GM18508 (cell line): ENCODE measurements at regions not wholly inside any gene's neighbourhood (a gene's known extent, or its start where the extent isn't known, plus 50 kb on each side); places are given as distances from the start of the nearest gene placed in this dataset.
"Not testable (repeated sequence)": the region's sequence is repeated elsewhere in the genome, so short reads cannot be mapped to it uniquely, and the experiment has no call there.

Source experiments
- ATAC-seq: cut with Tn5 transposase; IDR thresholded peaks from one replicate; pipeline ENCODE4 v1.9.1; 2021; ENCODE audit warnings: moderate number of reproducible peaks; ENCODE audit not compliant: insufficient read depth, unreplicated experiment

DNA sequence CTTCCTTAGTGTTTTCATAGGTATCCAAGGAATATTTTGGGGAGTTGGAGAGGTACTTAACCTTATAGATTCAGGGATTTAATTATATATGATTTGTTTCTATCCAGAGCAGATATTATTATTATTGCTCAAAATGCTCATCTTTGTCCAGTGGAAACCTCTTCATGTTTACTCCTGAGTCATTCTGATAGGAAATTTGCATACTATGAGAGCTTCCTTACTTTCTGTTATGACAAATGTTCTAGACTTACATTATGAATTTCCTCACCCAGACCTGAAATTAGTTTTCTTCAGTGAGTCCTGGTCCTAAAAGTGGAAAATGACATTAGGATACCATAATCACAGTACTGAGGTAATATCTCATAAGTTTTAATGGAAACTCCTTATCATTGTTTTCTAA, 57.5 kb upstream of the PLPPR5 start:
- ATAC-seq: peak; percentile 68

DNA sequence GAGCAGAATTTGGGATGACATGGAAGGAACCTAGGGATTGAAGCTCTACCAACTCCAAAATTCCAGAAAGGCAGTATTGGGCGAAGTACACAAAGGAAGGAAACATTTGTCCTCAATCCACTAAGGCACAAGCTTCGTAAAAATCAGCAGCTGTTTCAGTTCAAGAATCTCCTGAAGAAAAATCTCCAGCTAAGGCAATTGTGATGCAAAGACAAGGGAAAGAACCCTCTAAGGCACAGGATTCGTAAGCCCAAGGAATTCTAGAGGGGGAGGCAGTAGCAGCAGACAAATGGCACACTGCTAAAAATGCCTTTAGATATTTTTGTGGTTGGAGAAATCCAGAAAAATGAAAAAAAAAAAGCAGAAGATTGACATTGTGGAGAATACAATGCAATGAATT, 64.5 kb upstream of the PLPPR5 start:
- ATAC-seq: no peak

DNA sequence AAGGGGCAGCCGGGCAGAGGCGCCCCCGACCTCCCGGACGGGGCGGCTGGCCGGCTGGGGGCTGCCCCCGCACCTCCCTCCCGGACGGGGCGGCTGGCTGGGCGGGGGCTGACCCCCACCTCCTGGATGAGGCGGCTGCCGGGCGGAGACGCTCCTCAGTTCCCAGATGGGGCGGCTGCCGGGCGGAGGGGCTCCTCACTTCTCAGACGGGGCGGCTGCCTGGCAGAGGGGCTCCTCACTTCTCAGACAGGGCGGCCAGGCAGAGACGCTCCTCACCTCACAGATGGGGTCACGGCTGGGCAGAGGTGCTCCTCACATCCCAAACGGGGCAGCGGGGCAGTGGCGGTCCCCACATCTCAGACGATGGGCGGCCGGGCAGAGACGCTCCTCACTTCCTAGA, 73.9 kb upstream of the PLPPR5 start:
- not testable (repeated sequence) for ATAC-seq

DNA sequence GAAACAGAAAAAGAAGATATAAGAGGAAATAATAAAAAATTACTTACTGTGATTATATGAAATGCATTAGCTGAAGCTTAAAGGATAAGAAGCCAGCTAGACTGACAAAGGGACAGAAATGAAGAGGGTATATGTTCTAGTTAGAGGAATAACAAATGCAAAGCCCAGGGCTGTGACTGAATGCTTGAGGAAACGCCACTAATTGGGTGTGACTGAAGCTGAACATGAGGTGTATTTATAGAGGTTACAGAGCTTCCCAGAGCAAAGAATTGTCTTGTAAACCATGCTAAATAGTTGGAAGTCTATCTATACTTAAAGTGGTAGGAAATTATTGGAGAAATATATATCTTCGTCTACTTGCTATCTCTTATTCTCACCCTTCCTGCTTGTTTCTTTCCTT, 77.7 kb upstream of the PLPPR5 start:
- no peak for ATAC-seq

DNA sequence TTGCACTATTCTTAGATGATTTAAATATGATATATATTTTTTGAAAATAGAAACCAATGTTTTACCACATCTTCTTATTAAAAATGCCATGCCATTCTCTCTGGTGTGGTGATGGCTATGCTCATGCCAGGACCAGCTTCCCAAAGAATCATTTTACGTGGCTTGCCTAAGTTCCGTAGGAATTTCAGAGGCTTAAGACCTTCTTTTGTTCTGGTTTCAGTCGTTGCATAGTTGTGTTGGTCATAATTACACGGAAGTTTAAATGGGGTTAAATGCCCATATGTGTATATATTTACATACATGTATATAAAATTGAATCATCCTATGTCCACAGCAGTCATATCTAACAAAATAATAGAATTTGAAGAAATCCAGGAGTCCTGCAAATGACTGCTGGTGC, 78.7 kb upstream of the PLPPR5 start:
- no peak for ATAC-seq

DNA sequence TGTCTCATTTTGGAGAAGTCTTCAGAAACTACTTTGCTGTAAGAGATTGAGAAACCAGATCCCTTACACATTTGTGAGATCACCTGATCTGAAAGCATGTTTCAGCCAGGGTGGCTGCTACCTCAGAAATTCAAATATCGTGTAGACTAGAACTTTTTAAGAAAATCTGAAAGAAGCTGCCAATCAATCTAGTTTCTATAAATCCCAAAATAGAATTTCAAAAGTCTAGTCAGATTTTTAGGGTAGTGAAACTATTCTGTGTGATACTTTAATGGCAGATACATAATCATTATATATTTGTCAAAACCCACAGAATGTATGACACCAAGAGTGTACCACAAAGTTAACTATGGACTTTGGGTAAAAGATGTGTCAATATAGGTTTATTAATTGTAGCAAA, 79.9 kb upstream of the PLPPR5 start:
- peak; percentile 65 for ATAC-seq

DNA sequence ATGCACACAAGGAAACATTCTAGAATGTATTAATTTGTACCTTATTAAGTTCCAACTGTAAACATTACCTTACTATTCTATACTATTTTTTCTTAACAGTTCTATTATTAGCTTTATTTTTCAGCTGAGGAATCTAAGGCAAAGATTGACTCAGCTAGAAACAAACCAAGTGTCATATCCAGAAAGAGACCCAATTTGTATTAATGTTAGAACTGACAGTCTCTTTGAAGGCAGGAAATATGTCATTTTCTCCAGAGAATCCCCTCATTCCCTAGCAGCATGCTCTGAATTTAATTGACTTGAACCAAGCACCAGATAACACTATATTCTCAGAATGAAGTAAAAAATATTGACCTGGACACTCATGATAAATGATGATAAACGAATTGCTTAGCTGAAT, 81.4 kb upstream of the PLPPR5 start:
- no peak for ATAC-seq

DNA sequence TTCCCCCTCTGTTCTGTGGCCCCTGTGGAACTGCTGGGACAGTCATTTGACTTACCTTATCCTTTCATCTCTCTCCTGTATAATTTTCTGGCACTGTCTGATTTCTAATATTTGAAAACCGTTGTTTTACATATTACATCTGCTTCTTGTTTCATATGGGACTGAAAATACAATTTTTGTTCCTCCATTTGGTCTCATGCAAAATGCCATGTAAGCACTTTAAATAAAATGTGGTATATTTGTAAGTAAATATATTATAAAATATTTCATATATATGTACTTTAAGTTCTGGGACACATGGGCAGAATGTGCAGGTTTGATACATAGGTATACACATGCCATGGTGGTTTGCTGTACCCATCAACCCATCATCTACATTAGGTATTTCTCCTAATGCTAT, 93.9 kb upstream of the PLPPR5 start:
- no peak for ATAC-seq

DNA sequence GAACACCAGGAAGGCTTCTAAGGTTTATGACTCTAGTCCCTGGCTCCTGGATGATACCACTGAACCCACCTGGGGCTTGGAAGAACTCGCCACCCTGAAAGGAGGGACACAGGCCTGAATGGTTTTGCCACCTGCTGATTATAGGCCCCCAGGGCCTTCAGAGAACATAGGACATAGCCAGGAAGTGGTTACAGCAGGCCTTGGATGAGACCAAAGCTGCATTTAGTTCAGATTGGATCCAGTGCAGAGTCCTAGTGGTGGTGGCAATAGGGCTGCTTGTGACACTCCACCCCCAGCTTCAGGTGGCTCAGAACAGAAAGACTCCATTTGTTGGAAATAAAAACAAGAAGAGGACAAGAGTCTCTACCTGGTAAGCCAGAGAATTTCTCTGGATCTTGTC, 101.6 kb upstream of the PLPPR5 start:
- ATAC-seq: no peak

DNA sequence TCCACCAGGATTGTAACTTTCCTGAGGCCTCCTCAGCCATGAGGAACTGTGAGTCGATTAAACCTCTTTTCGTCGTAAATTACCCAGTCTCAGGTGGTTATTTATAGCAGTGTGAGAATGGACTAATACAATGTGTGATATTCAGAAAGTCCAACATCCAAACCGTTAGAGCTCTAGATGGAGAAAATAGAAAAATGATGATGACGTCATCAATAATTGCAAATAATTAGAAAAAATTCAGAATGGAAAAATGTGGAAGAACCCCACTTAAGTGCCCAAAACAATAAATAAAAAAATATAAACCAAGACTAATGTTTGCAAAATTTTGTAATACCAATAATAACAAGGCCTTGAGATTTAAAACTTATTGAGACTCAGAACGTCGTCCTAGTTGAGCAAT, 103.0 kb upstream of the PLPPR5 start:
- no peak for ATAC-seq

DNA sequence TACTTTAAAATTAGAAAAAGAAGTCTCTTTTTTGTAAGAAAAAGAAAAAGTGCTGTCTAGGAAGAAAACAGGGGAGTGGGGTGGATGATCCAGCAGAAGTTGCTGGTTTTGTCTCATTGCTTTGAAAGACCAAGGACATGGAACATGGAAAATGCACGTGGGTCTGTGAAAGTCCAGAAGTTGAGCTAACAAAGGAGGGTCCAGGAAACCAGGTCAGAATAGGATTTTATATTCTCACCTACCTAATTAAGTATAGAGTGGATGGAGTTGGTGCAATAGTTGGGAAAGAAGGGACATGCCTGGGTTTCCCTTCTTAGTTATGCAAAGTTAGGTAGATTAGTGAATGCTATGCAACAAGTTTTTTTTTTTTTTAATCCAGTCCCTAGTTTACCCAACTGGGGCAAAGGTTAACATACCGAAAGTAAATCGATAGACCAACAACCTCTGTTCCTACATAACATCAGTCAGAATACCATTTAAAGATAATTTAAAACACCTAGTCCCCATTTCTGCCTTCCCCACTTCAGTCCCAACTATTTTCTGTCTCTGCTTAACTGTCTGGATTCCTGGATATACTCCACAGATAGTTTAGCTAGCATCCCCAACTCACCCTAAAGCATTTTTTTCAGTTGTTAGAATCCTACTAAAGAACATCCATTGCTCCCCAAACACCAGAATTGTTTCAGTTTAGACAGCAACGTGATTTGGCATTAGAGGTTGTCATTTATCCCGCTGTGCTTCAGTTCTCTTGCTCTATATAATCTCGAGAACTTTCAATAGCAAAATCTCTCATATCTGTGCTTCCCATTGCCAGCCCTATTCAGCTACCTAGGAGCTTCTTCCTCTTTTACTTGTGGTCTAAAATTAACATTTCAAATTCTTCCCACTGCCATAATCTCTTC, 105.7 kb upstream of the PLPPR5 start:
- ATAC-seq: no peak

DNA sequence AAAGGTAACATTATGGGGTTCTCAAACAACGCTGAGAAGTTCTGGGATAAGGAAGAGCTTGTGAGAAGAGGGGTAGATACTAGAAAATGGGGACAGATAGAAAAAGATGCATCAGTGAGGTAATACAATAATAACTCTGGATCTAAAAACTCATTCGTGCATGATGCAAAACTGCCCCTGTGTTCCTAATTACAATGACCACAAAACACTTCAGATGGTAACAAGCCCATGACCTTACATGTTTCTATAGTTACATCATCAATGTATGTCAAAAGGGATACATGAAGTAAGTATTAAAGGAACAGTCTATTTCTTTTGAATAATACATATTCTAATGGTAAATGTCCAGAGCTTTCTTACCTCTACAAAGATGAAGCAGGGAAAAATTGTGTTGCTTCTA, 110.6 kb upstream of the PLPPR5 start:
- no peak for ATAC-seq

DNA sequence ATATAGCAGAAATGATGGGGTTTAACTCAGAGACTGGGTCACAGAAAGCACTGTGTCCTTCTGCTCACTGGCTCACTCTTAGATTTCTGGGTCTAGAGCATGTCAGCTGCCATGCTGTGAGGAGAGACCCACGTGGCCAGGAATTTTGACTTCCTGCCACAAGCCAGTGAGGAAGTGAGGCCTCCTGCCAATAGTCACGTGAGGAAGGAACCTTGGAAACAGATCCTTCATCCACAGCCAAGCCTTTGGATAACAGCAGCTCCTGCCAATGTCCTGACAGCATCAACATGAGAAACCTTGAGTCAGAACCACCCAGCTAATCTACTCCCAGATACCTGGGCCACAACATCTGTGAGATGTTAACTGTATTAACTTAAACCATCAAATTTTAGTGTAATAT, 114.5 kb upstream of the PLPPR5 start:
- ATAC-seq: no peak

DNA sequence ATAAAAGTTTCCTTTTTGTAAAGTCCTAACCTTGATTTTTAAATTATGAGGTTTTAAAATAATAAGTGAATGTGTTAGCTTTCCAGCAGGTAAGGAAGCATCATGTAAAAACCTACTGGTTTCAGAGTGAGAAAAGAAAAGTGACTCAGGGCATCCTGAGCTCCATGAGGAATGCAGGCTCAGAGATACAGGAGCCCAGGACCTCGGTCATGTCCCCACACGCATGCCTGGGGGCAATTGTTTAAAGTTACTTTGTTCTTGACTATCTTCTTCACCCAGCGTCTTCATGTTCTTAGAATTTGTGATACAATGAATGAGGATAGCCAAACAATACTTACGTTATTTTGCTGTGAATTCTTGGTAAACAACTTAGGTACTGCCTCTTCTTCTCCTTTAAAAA, 117.4 kb upstream of the PLPPR5 start:
- ATAC-seq: no peak

DNA sequence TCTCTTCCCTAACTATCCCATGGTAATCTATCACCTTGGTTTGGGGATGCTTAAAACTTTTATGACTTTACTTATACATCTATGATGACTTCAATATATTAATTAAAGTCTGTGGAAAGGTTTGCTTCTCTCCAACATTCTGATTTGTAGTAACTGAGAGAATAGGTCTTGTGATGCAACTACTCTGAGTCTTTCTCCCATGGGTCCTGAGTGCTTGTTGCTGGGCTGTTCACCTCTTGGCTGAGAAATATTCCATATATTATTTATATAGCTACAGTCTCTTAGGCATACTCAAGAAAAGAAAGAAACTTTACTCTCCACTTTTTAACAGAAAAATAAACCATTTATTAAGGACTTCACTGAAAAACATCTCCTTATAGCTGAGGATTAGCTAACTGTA, 119.3 kb upstream of the PLPPR5 start:
- no peak for ATAC-seq

DNA sequence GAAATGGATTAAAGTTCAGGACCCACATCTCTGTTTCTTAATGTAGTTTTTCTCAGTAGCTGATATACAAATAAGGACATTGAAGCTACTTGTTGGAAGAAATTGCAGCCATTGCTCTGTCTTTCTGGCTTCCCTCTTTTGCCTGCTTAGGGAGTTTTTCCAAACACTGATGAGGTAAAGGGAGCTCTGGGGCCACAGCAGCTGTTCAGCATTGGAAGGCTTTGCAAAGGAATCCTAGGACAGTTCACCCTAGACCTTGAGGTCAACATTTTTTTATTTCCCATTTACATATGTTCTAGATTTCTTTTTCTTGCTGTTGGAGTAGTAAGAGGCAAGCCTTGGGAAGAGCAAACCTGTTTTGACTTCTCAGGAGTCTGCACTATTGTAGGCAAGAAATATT, 126.9 kb upstream of the PLPPR5 start:
- no peak for ATAC-seq

DNA sequence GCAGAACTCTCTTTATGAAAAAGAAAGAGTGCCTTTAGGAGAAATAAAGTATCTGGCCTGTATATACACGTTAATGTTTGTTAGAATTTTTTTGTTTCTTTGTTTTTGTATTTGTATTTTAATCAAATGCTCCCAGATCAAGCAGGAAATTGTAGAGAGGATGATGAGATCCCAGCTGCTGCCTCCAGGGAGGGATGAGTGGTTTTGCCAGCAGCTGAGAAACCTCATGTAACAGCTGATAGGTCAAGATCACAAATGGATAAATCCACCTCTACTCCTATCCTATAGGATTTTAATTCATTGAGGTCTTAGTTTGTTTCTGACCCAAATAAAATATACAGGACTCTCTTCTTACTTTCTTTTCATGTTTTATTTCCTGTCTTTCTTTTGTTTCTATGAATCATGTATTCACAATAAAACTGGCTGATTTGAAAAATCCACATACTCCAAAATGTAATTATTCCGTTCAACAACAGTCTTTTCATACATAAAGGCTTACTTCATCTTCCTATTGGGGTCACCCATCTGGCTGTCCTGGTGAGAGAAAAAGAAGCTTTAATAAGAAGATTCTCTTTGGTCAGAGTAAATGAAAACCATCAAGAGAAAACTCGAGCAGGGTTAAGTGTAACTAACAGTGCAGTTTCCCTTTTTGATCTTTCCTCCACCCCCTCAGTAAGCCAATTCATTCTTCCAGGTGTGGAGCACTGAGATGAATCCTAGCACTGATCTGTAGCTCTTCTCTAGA, 129.3 kb upstream of the PLPPR5 start:
- ATAC-seq: no peak

DNA sequence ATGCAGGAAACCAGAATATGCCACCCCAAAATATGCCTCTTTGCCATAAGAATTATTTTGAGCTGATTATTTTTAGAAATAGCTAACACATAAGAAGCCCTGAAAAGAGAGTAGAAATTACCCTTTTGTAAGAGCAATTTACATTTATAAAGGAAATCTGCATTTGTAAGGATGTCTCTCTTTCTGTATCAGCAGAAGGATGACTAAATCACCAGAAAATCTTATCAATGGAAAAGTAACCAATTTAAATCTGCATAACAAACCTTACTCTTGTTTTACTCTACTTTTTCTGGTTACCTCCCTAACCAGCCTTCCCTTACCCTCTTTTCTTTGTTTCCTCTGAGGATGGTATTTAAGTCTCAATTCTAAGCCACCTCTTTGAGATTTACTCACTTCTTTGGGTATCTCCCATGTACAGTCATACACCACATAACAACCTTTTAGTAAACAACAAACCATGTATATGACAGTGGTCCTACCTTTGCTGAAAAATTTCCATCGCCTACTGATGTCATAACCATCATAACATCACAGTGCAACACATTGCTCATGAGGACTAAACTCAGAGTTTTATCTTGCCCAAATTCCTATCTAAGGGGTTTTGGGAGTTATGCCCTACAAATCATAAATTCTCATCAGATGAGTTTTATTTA, 126.6 kb upstream of the PLPPR4 start:
- no peak for ATAC-seq

DNA sequence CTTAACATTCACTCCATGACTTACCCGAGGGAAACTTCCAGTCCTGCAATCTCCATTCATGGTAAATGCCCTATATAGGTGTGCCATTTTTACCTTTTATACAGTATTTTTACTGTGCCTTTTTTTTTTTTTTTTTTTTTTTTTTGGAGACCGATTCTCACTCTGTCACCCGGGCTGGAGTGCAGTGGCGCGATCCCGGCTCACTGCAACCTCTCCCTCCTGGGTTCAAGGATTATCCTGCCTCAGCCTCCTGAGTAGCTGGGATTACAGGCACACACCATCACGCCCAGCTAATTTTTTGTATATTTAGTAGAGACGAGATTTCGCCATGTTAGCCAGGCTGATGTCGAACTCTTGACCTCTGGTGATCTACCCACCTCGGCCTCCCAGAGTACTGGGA, 124.4 kb upstream of the PLPPR4 start:
- ATAC-seq: no peak

DNA sequence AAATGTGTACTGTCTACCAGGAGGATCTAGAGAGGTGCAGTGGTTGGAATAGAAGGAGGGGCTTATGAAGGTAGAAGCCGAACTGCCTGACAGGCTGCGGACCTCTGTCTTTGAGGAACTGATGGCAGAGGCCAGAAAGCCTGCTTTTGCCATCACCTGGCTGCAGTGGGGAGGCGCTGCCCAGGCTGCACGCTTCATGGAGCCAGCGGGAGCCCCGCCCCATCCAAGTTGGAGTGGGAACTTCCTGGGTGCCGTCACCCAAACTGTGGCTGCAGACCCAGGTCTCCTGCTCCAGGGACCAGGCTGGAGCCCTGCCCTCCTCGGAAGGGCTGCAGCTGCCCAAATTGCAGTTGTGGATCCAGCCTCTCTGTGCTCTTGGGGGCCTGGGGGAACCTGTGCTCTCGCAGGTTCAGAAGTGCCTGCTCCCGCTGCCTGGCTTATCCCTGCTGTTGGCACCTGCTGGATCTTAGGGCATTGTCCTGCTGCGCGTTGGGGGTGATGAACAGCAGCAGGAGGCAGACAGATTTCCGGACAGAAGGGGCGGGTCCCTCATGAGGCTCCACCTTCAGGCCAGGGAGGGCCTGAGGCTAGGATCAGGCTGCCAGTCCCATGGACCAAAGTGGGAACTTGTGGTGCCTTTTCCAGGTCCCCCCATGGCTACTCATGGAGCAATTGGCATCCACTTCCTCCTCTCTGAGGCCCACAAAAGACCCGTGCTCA, 118.0 kb upstream of the PLPPR4 start:
- ATAC-seq: no peak

DNA sequence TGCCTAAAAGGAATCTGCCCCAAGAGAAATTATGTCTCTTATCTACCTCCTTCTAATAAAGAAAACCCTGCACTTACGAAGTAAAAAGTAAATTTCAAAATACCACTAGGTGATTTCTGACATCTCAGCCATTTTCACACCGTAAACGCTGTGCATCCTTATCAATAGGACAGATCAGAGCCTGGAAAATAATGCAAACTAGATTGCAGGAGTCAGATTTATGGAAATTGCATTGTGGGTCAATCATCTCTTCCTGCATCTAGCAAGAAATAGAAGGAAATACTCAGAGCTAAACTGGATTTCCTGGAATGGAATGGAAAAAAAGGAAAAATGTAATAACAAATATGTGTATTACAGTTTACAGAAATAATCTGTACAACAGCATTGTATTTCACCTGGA, 114.3 kb upstream of the PLPPR4 start:
- no peak for ATAC-seq
